Stimulated activated naive CD8-positive, alpha-beta T cell treated with anti-CD3 and anti-CD28 coated beads, Interleukin-15, amount 100 ng/mL, for 72 hours (primary cell): ENCODE measurements at regions not wholly inside any gene's neighbourhood (a gene's known extent, or its start where the extent isn't known, plus 50 kb on each side); places are given as distances from the start of the nearest gene placed in this dataset.

ENCODE experiments used
- ATAC-seq: fragments of 150-1000 bp; cut with Tn5 transposase; 2 replicates; pipeline ENCODE4 v1.10.0; 2021; ENCODE audit warnings: mild to moderate bottlenecking, moderate library complexity
- DNase-seq, 2 donors: peaks; one replicate each; pipeline ENCODE4 v3.0.0; 2021 to 2022
- H3K27ac Mint-ChIP-seq, 2 donors: one replicate each; pipeline ENCODE4 v1.8.0; 2022; ENCODE audit warnings: mild to moderate bottlenecking in 2 of 2, mixed read lengths in 2 of 2, moderate library complexity in 2 of 2
- H3K27me3 Mint-ChIP-seq: one replicate; pipeline ENCODE4 v1.8.0; 2022; ENCODE audit warnings: mixed read lengths
- H3K4me1 Mint-ChIP-seq: one replicate; pipeline ENCODE4 v1.8.0; 2022; ENCODE audit warnings: mild to moderate bottlenecking, mixed read lengths
- H3K4me3 Mint-ChIP-seq, 2 donors: one replicate each; pipeline ENCODE4 v1.8.0; 2022; ENCODE audit warnings: mild to moderate bottlenecking in 2 of 2, mixed read lengths in 2 of 2, moderate library complexity in 1 of 2
- H3K9me3 Mint-ChIP-seq, 2 donors: one replicate each; pipeline ENCODE4 v1.8.0; 2022; ENCODE audit warnings: mixed read lengths in 2 of 2

GRCh38 chr3:99523431-99524127 lies 114.8 kb upstream of the COL8A1 start:
- ATAC-seq (no peak), DNase-seq (no peak)
- Mint-ChIP-seq H3K9me3 (peaks cover 6 to 10% of the 10 kb centered on the region in 2 donors), H3K4me3 (no peak overlapping the region), H3K27me3 (peaks cover 7% of the 10 kb centered on the region), H3K27ac (no peak overlapping the region), H3K4me1 (no peaks in the 10 kb centered on the region)

GRCh38 chr3:99522147-99522546 lies 116.2 kb upstream of the COL8A1 start:
- no peaks in the 10 kb centered on the region for H3K27me3 Mint-ChIP-seq
- no peaks in the 10 kb centered on the region for H3K4me1 Mint-ChIP-seq
- ATAC-seq: no peak
- H3K27ac Mint-ChIP-seq: no peak overlapping the region
- no peak overlapping the region for H3K4me3 Mint-ChIP-seq
- no peak for DNase-seq
- peaks cover 6 to 10% of the 10 kb centered on the region in 2 donors for H3K9me3 Mint-ChIP-seq

DNA sequence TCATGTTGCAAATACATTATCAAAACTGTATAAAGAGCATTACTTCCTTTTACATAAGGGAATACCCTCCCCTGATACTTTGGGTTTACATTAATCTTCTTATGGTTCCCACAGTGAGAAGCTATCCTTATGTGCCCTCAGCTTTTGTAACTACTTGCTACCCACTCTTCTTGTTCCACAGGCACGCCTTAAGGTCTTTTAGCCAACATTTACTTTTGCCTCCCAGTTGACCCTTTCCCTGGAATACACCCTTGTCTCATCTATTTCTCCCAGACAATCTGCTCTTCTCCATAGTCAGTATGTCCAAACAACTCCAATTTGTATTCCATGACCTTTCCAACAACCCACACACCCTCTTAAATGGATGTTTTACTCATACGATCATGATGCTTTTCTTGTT lies 116.8 kb upstream of the COL8A1 start:
- H3K27me3 Mint-ChIP-seq: no peaks in the 10 kb centered on the region
- H3K4me3 Mint-ChIP-seq: no peak overlapping the region
- DNase-seq: no peak
- no peaks in the 10 kb centered on the region for H3K4me1 Mint-ChIP-seq
- peaks cover 6 to 10% of the 10 kb centered on the region in 2 donors for H3K9me3 Mint-ChIP-seq
- H3K27ac Mint-ChIP-seq: no peak overlapping the region
- ATAC-seq: no peak

DNA sequence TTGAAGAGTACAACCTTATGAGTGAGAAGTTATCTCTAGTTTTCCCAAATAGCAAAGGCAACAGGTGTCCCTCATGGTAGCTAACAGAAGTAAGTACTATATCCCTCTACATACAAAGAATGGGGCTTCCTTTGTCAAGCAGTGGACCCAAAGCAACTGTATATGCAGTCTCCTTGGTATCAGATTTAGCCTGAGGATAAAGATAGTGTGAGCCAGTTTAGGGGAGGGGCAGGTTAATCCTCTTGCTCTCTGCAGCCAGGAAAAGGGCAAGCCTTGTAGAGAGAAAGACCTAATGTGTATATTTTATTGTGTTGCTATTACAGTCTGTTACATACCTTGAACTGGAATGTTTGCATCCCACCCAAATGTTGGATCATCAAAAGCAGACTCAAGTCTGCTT lies 117.9 kb upstream of the COL8A1 start:
- no peaks in the 10 kb centered on the region for H3K27me3 Mint-ChIP-seq
- no peaks in the 10 kb centered on the region for H3K4me1 Mint-ChIP-seq
- no peak for ATAC-seq
- H3K27ac Mint-ChIP-seq: no peak overlapping the region
- peaks cover 6 to 7% of the 10 kb centered on the region in 2 donors for H3K9me3 Mint-ChIP-seq
- DNase-seq: no peak
- no peak overlapping the region for H3K4me3 Mint-ChIP-seq

GRCh38 chr3:99516936-99517335 lies 121.5 kb upstream of the COL8A1 start:
- DNase-seq: no peak
- H3K9me3 Mint-ChIP-seq: no peaks in the 10 kb centered on the region
- H3K4me1 Mint-ChIP-seq: no peaks in the 10 kb centered on the region
- no peak overlapping the region for H3K4me3 Mint-ChIP-seq
- no peaks in the 10 kb centered on the region for H3K27me3 Mint-ChIP-seq
- no peak overlapping the region for H3K27ac Mint-ChIP-seq
- ATAC-seq: no peak

- no peak overlapping the region for H3K4me3 Mint-ChIP-seq
- no peak overlapping the region for H3K27ac Mint-ChIP-seq
- DNase-seq: no peak
- H3K4me1 Mint-ChIP-seq: no peaks in the 10 kb centered on the region
- H3K27me3 Mint-ChIP-seq: no peaks in the 10 kb centered on the region
- H3K9me3 Mint-ChIP-seq: no peaks in the 10 kb centered on the region
- ATAC-seq: no peak
Observed at GRCh38 chr3:99515891-99516290, 122.5 kb upstream of the COL8A1 start.

- DNase-seq (no peak), ATAC-seq (no peak)
- H3K27me3 Mint-ChIP-seq: no peaks in the 10 kb centered on the region
Observed at GRCh38 chr3:99509224-99509623, 129.2 kb upstream of the COL8A1 start.

GRCh38 chr3:99508191-99508590 lies 130.2 kb upstream of the COL8A1 start:
- H3K27ac Mint-ChIP-seq: peak overlapping the region in 1 of 2 donors; percentile 11
- no peak for DNase-seq
- no peak overlapping the region for H3K4me3 Mint-ChIP-seq
- no peaks in the 10 kb centered on the region for H3K27me3 Mint-ChIP-seq
- H3K9me3 Mint-ChIP-seq: no peaks in the 10 kb centered on the region
- H3K4me1 Mint-ChIP-seq: no peaks in the 10 kb centered on the region
- no peak for ATAC-seq

More at GRCh38 chr3:99509224-99509623, 129.2 kb upstream of the COL8A1 start:
- Mint-ChIP-seq H3K4me1 (no peaks in the 10 kb centered on the region), H3K4me3 (no peak overlapping the region), H3K9me3 (no peaks in the 10 kb centered on the region), H3K27ac (no peak overlapping the region)

GRCh38 chr3:99505646-99506269 lies 132.6 kb upstream of the COL8A1 start:
- Mint-ChIP-seq H3K4me3 (no peak overlapping the region), H3K27me3 (no peaks in the 10 kb centered on the region), H3K27ac (peak overlapping the region in 1 of 2 donors; percentile 19), H3K9me3 (no peaks in the 10 kb centered on the region), H3K4me1 (no peaks in the 10 kb centered on the region)
- ATAC-seq: peak; percentile 99
- DNase-seq: peak; percentile 8 to 51

- ATAC-seq: no peak
- Mint-ChIP-seq H3K27me3 (no peaks in the 10 kb centered on the region), H3K9me3 (no peaks in the 10 kb centered on the region), H3K27ac (no peak overlapping the region), H3K4me3 (no peak overlapping the region), H3K4me1 (no peaks in the 10 kb centered on the region)
- no peak for DNase-seq
Observed at GRCh38 chr3:99505200-99505599, 133.2 kb upstream of the COL8A1 start.

DNA sequence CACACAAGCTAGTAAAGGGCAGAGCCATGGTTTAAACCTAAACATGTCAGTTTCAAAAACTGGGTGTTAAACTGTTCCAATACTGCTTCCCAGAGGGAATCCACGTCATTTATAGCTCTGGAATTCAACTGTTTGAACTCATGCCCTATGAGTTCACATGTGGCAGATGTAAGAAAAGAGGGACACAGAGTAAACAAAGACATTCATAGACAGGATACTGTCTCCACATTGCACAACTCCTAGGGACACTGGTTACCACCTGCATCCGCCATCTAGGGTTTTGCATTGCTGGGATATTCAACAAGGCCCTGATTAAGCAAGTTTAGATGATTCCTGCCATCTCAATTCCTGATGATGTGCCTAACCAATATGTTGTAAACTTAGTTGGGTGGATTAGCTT lies 134.1 kb upstream of the COL8A1 start:
- no peak overlapping the region for H3K27ac Mint-ChIP-seq
- no peaks in the 10 kb centered on the region for H3K27me3 Mint-ChIP-seq

GRCh38 chr3:99503350-99503749 lies 135.0 kb upstream of the COL8A1 start:
- ATAC-seq (no peak), DNase-seq (no peak)
- H3K27me3 Mint-ChIP-seq: no peaks in the 10 kb centered on the region
- no peak overlapping the region for H3K4me3 Mint-ChIP-seq
- no peak overlapping the region for H3K27ac Mint-ChIP-seq
- H3K4me1 Mint-ChIP-seq: no peaks in the 10 kb centered on the region
- no peaks in the 10 kb centered on the region for H3K9me3 Mint-ChIP-seq

More for the DNA sequence above, 134.1 kb upstream of the COL8A1 start:
- H3K4me3 Mint-ChIP-seq: no peak overlapping the region
- DNase-seq (no peak), ATAC-seq (no peak)
- H3K9me3 Mint-ChIP-seq: no peaks in the 10 kb centered on the region
- H3K4me1 Mint-ChIP-seq: no peaks in the 10 kb centered on the region

- Mint-ChIP-seq H3K9me3 (no peaks in the 10 kb centered on the region), H3K27me3 (no peaks in the 10 kb centered on the region), H3K4me1 (no peaks in the 10 kb centered on the region), H3K4me3 (no peak overlapping the region), H3K27ac (no peak overlapping the region)
- ATAC-seq: no peak
- DNase-seq: no peak
Observed at GRCh38 chr3:99502871-99503270, 135.5 kb upstream of the COL8A1 start.

- no peak overlapping the region for H3K4me3 Mint-ChIP-seq
- DNase-seq: no peak
Observed at GRCh38 chr3:99500485-99500884, 137.9 kb upstream of the COL8A1 start.

GRCh38 chr3:99499235-99500158 lies 138.9 kb upstream of the COL8A1 start:
- Mint-ChIP-seq H3K27ac (no peak overlapping the region), H3K4me1 (no peaks in the 10 kb centered on the region), H3K4me3 (no peak overlapping the region), H3K27me3 (no peaks in the 10 kb centered on the region), H3K9me3 (no peaks in the 10 kb centered on the region)
- ATAC-seq (no peak), DNase-seq (no peak)

More at GRCh38 chr3:99500485-99500884, 137.9 kb upstream of the COL8A1 start:
- H3K9me3 Mint-ChIP-seq: no peaks in the 10 kb centered on the region
- no peak for ATAC-seq
- no peaks in the 10 kb centered on the region for H3K4me1 Mint-ChIP-seq
- no peak overlapping the region for H3K27ac Mint-ChIP-seq
- no peaks in the 10 kb centered on the region for H3K27me3 Mint-ChIP-seq
